Sigmoid colon (tissue), 6 donors: ENCODE measurements at regions not wholly inside any gene's neighbourhood (a gene's known extent, or its start where the extent isn't known, plus 50 kb on each side); places are given as distances from the start of the nearest gene placed in this dataset.
"Not testable (repeated sequence)": the region's sequence is repeated elsewhere in the genome, so short reads cannot be mapped to it uniquely, and the experiment has no call there.

Experiments
- DNase-seq: peaks from one replicate; pipeline ENCODE4 v3.0.0-alpha.2; 2019
- H3K27ac ChIP-seq, 4 donors: fragments of 200-600 bp; sonication (generic); one replicate each; pipeline ENCODE4 v1.5.1; 2016 to 2019; ENCODE audit warnings: mild to moderate bottlenecking in 1 of 4
- H3K27me3 ChIP-seq, 3 donors: fragments of 200-600 bp; sonication (generic); one replicate each; pipeline ENCODE4 v1.5.1; 2019; ENCODE audit warnings: mild to moderate bottlenecking in 1 of 3
- H3K36me3 ChIP-seq, 4 donors: fragments of 200-600 bp; sonication (generic); one replicate each; pipeline ENCODE4 v1.5.1; 2016 to 2019
- H3K4me1 ChIP-seq, 4 donors: fragments of 200-600 bp; sonication (generic); one replicate each; pipeline ENCODE4 v1.5.1; 2017 to 2019
- H3K4me3 ChIP-seq, 4 donors: fragments of 200-600 bp; sonication (generic); one replicate each; pipeline ENCODE4 v1.5.1; 2017 to 2019; ENCODE audit warnings: mild to moderate bottlenecking in 2 of 4, moderate library complexity in 1 of 4
- H3K9me3 ChIP-seq, 4 donors: fragments of 200-600 bp in 3 of 4; sonication (generic) in 3 of 4; one replicate each; pipeline versions ENCODE4 v1.5.1 to v1.6.1; 2013 to 2019
- EP300 ChIP-seq, 4 donors: sonication (generic); formaldehyde crosslinking; IDR thresholded peaks; one replicate each; pipeline ENCODE4 v1.6.1; 2017; ENCODE audit warnings: antibody characterized with exemption in 4 of 4
- POLR2A ChIP-seq, 2 donors: fragments of 450-650 bp; IDR thresholded peaks; one replicate each; pipeline ENCODE4 v1.6.1; 2016; ENCODE audit warnings: antibody characterized with exemption in 2 of 2, mild to moderate bottlenecking in 2 of 2, moderate library complexity in 2 of 2
- POLR2AphosphoS5 ChIP-seq, 4 donors: sonication (generic); formaldehyde crosslinking; IDR thresholded peaks; one replicate each; pipeline ENCODE4 v1.6.1; 2017; ENCODE audit warnings: antibody characterized with exemption in 4 of 4
- WGBS, 2 donors: extraction: QIAGEN DNeasy Blood & Tissue Kit; methylation state at CpG; one replicate each; pipeline ENCODE4 v1.1.7; 2013; 5-methylcytosine and 5-hydroxymethylcytosine counted together
- intact Hi-C: fragments of 100-400 bp; cut with DNase I; formaldehyde crosslinking; loops from one replicate; pipeline ENCODE4 v1.15.1; 2023
- TF ChIP-seq, protein P1 (sequence below), 4 experiments: fragments of 450-650 bp in 3 of 4; fragments of 200-600 bp in 1 of 4; IDR thresholded peaks; one replicate each; pipeline ENCODE4 v1.5.1; 2016 to 2019; ENCODE audit warnings: antibody characterized with exemption in 4 of 4, mild to moderate bottlenecking in 3 of 4, moderate library complexity in 2 of 4
- donor health status: healthy with polysubstance abuse.
- donor health status: healthy.

DNA sequence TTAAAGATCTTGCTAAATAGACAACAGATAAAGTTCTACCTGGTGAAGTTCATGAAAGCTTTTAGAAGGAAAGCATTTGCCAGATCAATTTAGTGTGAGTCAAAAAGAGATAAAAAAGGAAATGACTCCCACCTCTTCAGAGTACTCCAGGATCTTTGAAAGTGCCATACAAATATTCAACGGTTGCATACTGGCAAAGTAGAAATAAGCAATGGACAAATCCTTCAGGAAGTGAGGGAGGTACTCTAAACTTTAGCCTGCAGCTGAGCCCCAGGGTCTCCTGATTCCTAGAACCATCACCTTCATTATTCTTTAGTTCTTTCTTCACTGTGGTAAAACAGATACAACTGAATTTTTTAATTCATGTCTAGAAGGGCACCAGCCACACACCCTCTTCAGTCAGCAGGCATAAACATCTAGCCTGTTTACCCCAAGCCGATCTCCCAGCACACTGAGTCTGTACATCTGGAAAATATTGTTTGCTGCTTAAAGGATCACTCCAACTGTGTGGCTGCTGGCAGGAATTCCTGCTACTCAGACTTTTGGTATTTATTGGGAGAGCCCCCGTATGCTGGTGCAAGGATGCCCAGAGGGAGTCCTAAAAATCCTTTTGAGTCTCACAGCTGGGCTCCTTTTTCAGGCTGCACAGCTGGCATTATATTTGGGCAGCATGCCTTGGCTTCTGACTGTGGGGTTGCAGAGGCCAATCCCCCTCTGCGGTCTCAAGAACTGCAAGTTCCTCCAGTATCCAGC is 72.3 kb upstream of the SESTD1 start:
- H3K9me3 ChIP-seq, result no peaks in the 10 kb centered on the region
- intact Hi-C loops, result no loop called here
- H3K4me1 ChIP-seq, result peaks cover 0 to 10% (median 7%) of the 10 kb centered on the region in 4 donors
- WGBS, 2 donors, result 62% methylated on average over 4 of the region's 4 CpGs
- no peaks in the 10 kb centered on the region for H3K27me3 ChIP-seq
- TF ChIP-seq POLR2A (IDR thresholded peaks at IDR 0.05), result no peak
- TF ChIP-seq POLR2AphosphoS5 (IDR thresholded peaks at IDR 0.05), result no peak
- no peak for TF ChIP-seq EP300 (IDR thresholded peaks at IDR 0.05)
- TF ChIP-seq, protein P1, sequence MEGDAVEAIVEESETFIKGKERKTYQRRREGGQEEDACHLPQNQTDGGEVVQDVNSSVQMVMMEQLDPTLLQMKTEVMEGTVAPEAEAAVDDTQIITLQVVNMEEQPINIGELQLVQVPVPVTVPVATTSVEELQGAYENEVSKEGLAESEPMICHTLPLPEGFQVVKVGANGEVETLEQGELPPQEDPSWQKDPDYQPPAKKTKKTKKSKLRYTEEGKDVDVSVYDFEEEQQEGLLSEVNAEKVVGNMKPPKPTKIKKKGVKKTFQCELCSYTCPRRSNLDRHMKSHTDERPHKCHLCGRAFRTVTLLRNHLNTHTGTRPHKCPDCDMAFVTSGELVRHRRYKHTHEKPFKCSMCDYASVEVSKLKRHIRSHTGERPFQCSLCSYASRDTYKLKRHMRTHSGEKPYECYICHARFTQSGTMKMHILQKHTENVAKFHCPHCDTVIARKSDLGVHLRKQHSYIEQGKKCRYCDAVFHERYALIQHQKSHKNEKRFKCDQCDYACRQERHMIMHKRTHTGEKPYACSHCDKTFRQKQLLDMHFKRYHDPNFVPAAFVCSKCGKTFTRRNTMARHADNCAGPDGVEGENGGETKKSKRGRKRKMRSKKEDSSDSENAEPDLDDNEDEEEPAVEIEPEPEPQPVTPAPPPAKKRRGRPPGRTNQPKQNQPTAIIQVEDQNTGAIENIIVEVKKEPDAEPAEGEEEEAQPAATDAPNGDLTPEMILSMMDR (IDR thresholded peaks at IDR 0.05), result no peak
- no peaks in the 10 kb centered on the region for H3K36me3 ChIP-seq
- DNase-seq, result no peak
- H3K27ac ChIP-seq, result peak overlapping the region in 1 of 4 donors; percentile 46
- H3K4me3 ChIP-seq, result no peak overlapping the region

DNA sequence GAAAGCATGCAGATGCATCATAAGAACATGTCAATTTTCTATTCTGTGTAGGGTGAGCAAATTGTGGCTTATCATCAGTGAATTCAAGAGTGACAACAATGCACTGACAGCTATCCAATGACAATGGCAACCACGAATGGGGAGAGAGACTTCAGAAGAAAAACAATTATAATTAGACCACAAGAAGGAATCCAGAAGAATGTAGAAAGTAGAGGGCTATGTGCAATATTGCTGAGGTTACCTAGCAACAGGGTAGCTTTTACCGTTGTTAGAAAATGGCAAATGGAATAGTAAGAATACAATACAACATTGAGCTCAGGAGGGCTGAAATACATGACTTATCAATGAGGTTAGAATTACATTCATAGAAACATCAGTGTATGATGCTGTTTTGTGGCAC is 71.1 kb upstream of the SESTD1 start:
- 53 to 71% methylated on average over 2 of the region's 2 CpGs for WGBS, 2 donors

DNA sequence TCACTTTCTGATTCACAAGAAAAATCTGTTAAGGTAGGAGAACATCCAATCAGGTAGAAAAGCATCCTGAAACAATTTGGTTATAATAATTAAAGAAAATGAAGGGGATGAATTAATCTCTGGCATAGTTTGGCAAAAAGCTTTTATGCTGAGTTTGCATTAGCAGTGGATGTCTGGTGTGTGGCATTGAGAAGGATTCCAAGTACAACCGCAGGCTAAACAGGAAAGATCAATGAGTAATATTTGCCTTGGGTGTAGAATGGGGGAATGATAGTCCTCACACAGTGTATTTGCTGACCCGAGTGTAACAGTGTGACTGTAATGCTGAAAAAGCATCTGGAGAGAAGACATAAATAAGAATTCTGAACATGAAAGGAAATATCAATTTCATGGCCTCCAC is 68.3 kb upstream of the SESTD1 start:
- whole genome bisulfite sequencing, 2 donors, result 42 to 69% methylated on average over 2 of the region's 2 CpGs
- Histone ChIP-seq H3K27me3 (no peaks in the 10 kb centered on the region), H3K4me1 (peaks cover 0 to 10% (median 7%) of the 10 kb centered on the region in 4 donors), H3K4me3 (no peak overlapping the region), H3K9me3 (no peaks in the 10 kb centered on the region), H3K27ac (no peak overlapping the region), H3K36me3 (no peaks in the 10 kb centered on the region)
- intact Hi-C loops, result no loop called here
- DNase-seq, result no peak
- TF ChIP-seq, protein P1 (IDR thresholded peaks at IDR 0.05), result no peak
- TF ChIP-seq EP300 (IDR thresholded peaks at IDR 0.05) (no peak), POLR2AphosphoS5 (IDR thresholded peaks at IDR 0.05) (no peak), POLR2A (IDR thresholded peaks at IDR 0.05) (no peak)

More for the DNA sequence above, 71.1 kb upstream of the SESTD1 start:
- TF ChIP-seq POLR2AphosphoS5 (IDR thresholded peaks at IDR 0.05) (no peak), EP300 (IDR thresholded peaks at IDR 0.05) (no peak), POLR2A (IDR thresholded peaks at IDR 0.05) (no peak)
- TF ChIP-seq, protein P1 (IDR thresholded peaks at IDR 0.05), result no peak
- H3K4me3 ChIP-seq, result no peak overlapping the region
- H3K9me3 ChIP-seq, result no peaks in the 10 kb centered on the region
- H3K4me1 ChIP-seq, result peaks cover 0 to 10% (median 7%) of the 10 kb centered on the region in 4 donors
- DNase-seq, result no peak
- intact Hi-C loops, result no loop called here
- no peak overlapping the region for H3K27ac ChIP-seq
- H3K36me3 ChIP-seq, result no peaks in the 10 kb centered on the region
- no peaks in the 10 kb centered on the region for H3K27me3 ChIP-seq

DNA sequence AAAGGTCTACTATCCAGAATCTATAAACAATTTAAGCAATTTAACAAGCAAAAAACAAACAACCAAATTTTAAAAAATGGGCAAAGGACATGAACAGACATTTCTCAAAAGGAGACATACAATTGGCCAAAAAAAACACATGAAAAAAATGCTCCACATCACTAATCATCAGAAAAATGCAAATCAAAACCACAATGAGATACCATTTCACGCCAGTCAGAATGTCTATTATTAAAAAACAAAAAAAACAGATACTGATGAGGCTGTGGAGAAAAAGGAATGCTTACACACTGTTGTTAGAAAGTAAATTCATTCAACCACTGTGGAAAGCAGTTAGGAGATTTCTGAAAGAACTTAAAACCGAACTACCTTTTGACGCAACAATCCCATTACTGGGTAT is 66.4 kb upstream of the SESTD1 start:
- Histone ChIP-seq H3K27me3 (no peaks in the 10 kb centered on the region), H3K4me3 (no peak overlapping the region), H3K9me3 (no peaks in the 10 kb centered on the region), H3K4me1 (no peaks in the 10 kb centered on the region), H3K36me3 (no peaks in the 10 kb centered on the region), H3K27ac (no peak overlapping the region)
- 90 to 95% methylated on average over 3 of the region's 3 CpGs for WGBS, 2 donors
- intact Hi-C loops, result no loop called here
- no peak for TF ChIP-seq EP300 (IDR thresholded peaks at IDR 0.05)
- TF ChIP-seq, protein P1 (IDR thresholded peaks at IDR 0.05), result no peak
- TF ChIP-seq POLR2A (IDR thresholded peaks at IDR 0.05), result no peak
- no peak for TF ChIP-seq POLR2AphosphoS5 (IDR thresholded peaks at IDR 0.05)
- no peak for DNase-seq

DNA sequence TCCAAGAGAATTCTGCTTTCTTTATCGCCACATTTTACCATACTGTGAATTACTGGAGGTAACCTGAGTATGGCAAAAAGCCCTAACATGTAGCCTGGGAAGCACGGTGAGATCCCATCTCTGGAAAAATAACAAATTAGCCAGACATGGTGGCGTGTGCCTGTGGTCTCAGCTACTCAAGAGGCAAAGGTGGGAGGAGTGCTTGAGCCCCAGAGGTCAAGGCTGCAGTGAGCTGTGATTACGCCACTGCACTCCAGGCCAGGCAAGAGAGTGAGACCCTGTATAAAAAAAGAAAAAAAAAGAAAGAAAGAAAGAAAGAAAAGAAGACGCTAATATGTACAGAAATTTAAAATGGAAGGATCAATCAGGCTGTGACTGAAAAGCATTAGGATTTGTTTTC is 57.7 kb upstream of the SESTD1 start:
- DNase-seq, result no peak
- Histone ChIP-seq H3K27ac (no peak overlapping the region), H3K4me1 (no peaks in the 10 kb centered on the region), H3K36me3 (no peaks in the 10 kb centered on the region), H3K9me3 (no peaks in the 10 kb centered on the region), H3K4me3 (no peak overlapping the region), H3K27me3 (no peaks in the 10 kb centered on the region)
- TF ChIP-seq POLR2AphosphoS5 (IDR thresholded peaks at IDR 0.05) (no peak), POLR2A (IDR thresholded peaks at IDR 0.05) (no peak), EP300 (IDR thresholded peaks at IDR 0.05) (no peak)
- TF ChIP-seq, protein P1 (IDR thresholded peaks at IDR 0.05), result no peak
- intact Hi-C loops, result no loop called here
- 83 to 84% methylated on average over 5 of the region's 5 CpGs for WGBS, 2 donors

DNA sequence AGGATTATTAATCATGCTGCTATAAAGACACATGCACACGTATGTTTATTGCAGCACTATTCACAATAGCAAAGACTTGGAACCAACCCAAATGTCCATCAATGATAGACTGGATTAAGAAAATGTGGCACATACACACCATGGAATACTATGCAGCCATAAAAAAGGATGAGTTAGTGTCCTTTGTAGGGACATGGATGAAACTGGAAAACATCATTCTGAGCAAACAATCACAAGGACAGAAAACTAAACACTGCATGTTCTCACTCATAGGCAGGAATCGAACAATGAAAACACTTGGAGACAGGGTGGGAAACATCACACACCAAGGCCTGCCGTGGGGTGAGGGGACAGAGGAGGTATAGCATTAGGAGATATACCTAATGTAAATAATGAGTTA is 56.4 kb upstream of the SESTD1 start:
- DNase-seq, H3K4me1 ChIP-seq, H3K36me3 ChIP-seq, H3K27me3 ChIP-seq, H3K4me3 ChIP-seq, H3K9me3 ChIP-seq, H3K27ac ChIP-seq, intact Hi-C loops: not testable (repeated sequence)
- WGBS, 2 donors, result 75 to 92% methylated on average over 3 of the region's 3 CpGs

DNA sequence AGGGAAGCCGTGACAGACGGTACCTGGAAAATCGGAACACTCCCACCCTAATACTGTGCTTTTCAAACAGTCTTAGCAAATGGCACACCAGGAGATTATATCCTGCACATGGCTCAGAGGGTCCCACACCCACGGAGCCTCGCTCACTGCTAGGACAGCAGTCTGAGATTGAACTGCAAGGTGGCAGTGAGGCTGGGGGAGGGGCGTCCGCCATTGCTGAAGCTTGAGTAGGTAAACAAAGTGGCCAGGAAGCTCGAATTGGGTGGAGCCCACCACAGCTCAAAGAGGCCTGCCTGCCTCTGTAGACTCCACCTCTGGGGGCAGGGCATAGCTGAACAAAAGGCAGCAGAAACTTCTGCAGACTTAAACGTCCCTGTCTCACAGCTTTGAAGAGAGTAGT is 50.1 kb upstream of the SESTD1 start:
- H3K36me3 ChIP-seq, H3K4me1 ChIP-seq, intact Hi-C loops, H3K27me3 ChIP-seq, H3K9me3 ChIP-seq, H3K27ac ChIP-seq, H3K4me3 ChIP-seq, DNase-seq: not testable (repeated sequence)
- 80 to 85% methylated on average over 9 of the region's 9 CpGs for WGBS, 2 donors
